ENCODE measurements at regions not wholly inside any gene's neighbourhood (a gene's known extent, or its start where the extent isn't known, plus 50 kb on each side); places are given as distances from the start of the nearest gene placed in this dataset.
"Not testable (repeated sequence)": the region's sequence is repeated elsewhere in the genome, so short reads cannot be mapped to it uniquely, and the experiment has no call there.

GRCh38 chr20:55316753-55317152, 688.6 kb downstream of the CBLN4 start:
- FAIRE-seq (no peak), DNase-seq (ENCODE audit: low read depth, low spot score) (no peak), ATAC-seq (no peak)
- no peak for TF ChIP-seq JUND (IDR thresholded peaks at IDR 0.05; ENCODE audit: low read depth, low read length)
- no peak for TF ChIP-seq SMC3 (IDR thresholded peaks at IDR 0.05; ENCODE audit: borderline replicate concordance, low read length)
- TF ChIP-seq JUNB (IDR thresholded peaks at IDR 0.05) = no peak
- no peak for TF ChIP-seq REST (IDR thresholded peaks at IDR 0.05; ENCODE audit: low read depth, low read length)
- no peak for TF ChIP-seq SIX5 (IDR thresholded peaks at IDR 0.05; ENCODE audit: low read depth, low read length, severe bottlenecking)
- TF ChIP-seq KAT2A (conservative IDR thresholded peaks at IDR 0.05; ENCODE audit: control insufficient read depth, low read depth, low read length) = no peak
- TF ChIP-seq SP1 (IDR thresholded peaks at IDR 0.05; ENCODE audit: low read depth, low read length) = no peak
- TF ChIP-seq ZNF217 (IDR thresholded peaks at IDR 0.05) = no peak
- no peak for TF ChIP-seq MAX (IDR thresholded peaks at IDR 0.05; ENCODE audit: low read depth, low read length)
- no peak for TF ChIP-seq STAT1 (conservative IDR thresholded peaks at IDR 0.05)
- TF ChIP-seq NR2F1 (conservative IDR thresholded peaks at IDR 0.05) = no peak
- Histone ChIP-seq H3K4me1 (ENCODE audit: control insufficient read depth, insufficient read depth, low read length) (no peaks in the 10 kb centered on the region), H3K27ac (ENCODE audit: control insufficient read depth, insufficient read depth) (no peak overlapping the region), H3K27me3 (replicated peaks in 1 of 2; ENCODE audit: control insufficient read depth in 2 of 2, insufficient read depth in 2 of 2, low read length in 1 of 2) (no peaks in the 10 kb centered on the region), H3K79me2 (ENCODE audit: control insufficient read depth, insufficient read depth, low read length) (no peaks in the 10 kb centered on the region), H3K9ac (ENCODE audit: control insufficient read depth, insufficient read depth, low read length) (no peak overlapping the region), H3K4me3 (no peak overlapping the region), H4K20me1 (ENCODE audit: control insufficient read depth, insufficient read depth) (no peaks in the 10 kb centered on the region), H3K9me3 (replicated peaks; ENCODE audit: control insufficient read depth, insufficient read depth, low read length) (no peaks in the 10 kb centered on the region), H3K36me3 (ENCODE audit: control insufficient read depth in 2 of 2, insufficient read depth in 2 of 2, low read length in 1 of 2) (no peaks in the 10 kb centered on the region), H3K4me2 (ENCODE audit: control insufficient read depth, insufficient read depth) (no peak overlapping the region), H2AFZ (ENCODE audit: control insufficient read depth, low read depth, low read length) (no peak overlapping the region)
- ChIA-PET POLR2A (no interaction called here), CTCF (no interaction called here), RAD21 (ENCODE audit: unreplicated experiment) (no interaction called here), SMC1A (ENCODE audit: uncharacterized antibody, unreplicated experiment) (no interaction called here)
- BruUV-seq (replicated peaks) = no TSS peak
- WGBS (ENCODE audit: insufficient coverage, insufficient replicate concordance, low lambda C conversion rate, missing lambda C conversion rate) = 0% methylated on average over 1 of the region's 1 CpG
- intact Hi-C loops (cut with micrococcal nuclease; ENCODE audit: unreplicated experiment) (no loop called here), in situ Hi-C loops (cut with MboI) (no loop called here)

- RAD21 ChIA-PET (ENCODE audit: unreplicated experiment); SMC1A ChIA-PET (ENCODE audit: uncharacterized antibody, unreplicated experiment); H2AFZ ChIP-seq (ENCODE audit: control insufficient read depth, low read depth, low read length); BruUV-seq (replicated peaks); intact Hi-C loops (cut with micrococcal nuclease; ENCODE audit: unreplicated experiment); H3K4me3 ChIP-seq; DNase-seq (ENCODE audit: low read depth, low spot score); H3K27me3 ChIP-seq (replicated peaks in 1 of 2; ENCODE audit: control insufficient read depth in 2 of 2, insufficient read depth in 2 of 2, low read length in 1 of 2); FAIRE-seq; H3K79me2 ChIP-seq (ENCODE audit: control insufficient read depth, insufficient read depth, low read length); ATAC-seq; H3K4me1 ChIP-seq (ENCODE audit: control insufficient read depth, insufficient read depth, low read length); H4K20me1 ChIP-seq (ENCODE audit: control insufficient read depth, insufficient read depth); H3K36me3 ChIP-seq (ENCODE audit: control insufficient read depth in 2 of 2, insufficient read depth in 2 of 2, low read length in 1 of 2); POLR2A ChIA-PET; H3K4me2 ChIP-seq (ENCODE audit: control insufficient read depth, insufficient read depth); H3K9me3 ChIP-seq (replicated peaks; ENCODE audit: control insufficient read depth, insufficient read depth, low read length); H3K9ac ChIP-seq (ENCODE audit: control insufficient read depth, insufficient read depth, low read length); in situ Hi-C loops (cut with MboI); H3K27ac ChIP-seq (ENCODE audit: control insufficient read depth, insufficient read depth): not testable (repeated sequence)
- CTCF ChIA-PET = interaction anchor here (1.0 kb wide), 1 partner anchor 330 kb away, joined by 3 read pairs; no protein-coding TSS in a partner anchor
Measured at GRCh38 chr20:55310844-55311243, 694.5 kb downstream of the CBLN4 start.

Data from GM12878 (cell line).